ENCODE measurements at regions not wholly inside any gene's neighbourhood (a gene's known extent, or its start where the extent isn't known, plus 50 kb on each side); places are given as distances from the start of the nearest gene placed in this dataset.
"Not testable (repeated sequence)": the region's sequence is repeated elsewhere in the genome, so short reads cannot be mapped to it uniquely, and the experiment has no call there.

DNA sequence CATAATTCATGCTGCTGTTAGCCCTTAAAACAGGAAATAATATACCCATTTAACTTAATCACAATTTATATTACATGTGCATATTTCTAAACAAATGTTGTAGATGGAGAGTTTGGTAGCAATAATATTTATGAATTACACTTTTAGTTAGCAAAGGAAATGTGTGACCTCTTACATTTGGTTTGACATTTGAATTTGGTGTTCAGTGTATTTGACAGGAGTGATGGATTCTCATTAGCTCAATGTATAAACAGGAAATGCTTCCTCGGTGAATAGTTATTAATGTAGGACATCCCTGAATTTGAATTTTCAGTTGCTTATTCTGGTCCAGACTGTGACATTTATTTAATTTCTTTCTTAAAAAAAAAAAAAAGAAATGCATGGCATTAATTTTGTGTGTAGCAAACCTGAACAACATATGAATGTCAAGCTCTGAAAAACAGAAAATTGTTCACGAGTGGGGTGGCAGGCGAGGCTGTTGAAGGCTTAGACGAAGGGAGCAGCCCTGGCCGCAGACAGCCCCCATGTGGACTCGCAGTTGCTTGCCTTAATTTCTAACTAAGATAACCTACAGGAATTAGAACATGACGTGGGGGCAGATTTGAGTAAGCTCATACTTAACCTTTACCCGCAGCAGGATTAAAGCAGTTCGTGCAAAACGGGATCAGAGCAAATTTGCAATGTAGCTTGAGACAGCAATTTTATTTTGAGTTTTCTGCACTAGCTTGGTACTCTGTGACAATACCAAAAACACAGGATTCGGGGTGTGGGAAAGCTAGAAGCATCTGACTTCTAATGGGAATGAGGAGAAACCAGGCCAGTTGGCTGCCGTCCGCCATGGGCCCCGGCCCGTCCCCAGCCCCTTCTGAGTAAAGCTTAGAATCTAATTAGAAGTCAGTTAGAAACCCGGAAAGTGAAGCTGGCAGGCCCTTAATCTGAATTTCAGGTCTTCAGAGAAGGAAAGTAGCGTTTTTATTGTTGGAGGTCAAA lies 134.3 kb downstream of the MACROH2A1 start:
- Mint-ChIP-seq H3K4me1 (ENCODE audit: low read depth) (no peaks in the 10 kb centered on the region), H3K4me3 (no peak overlapping the region), H3K9me3 (peaks cover 4% of the 10 kb centered on the region), H3K36me3 (ENCODE audit: low read depth) (no peaks in the 10 kb centered on the region), H3K27ac (no peak overlapping the region), H3K27me3 (peaks cover 6% of the 10 kb centered on the region)
- DNase-seq (no peak), ATAC-seq (no peak)
- TF ChIP-seq, protein P1, sequence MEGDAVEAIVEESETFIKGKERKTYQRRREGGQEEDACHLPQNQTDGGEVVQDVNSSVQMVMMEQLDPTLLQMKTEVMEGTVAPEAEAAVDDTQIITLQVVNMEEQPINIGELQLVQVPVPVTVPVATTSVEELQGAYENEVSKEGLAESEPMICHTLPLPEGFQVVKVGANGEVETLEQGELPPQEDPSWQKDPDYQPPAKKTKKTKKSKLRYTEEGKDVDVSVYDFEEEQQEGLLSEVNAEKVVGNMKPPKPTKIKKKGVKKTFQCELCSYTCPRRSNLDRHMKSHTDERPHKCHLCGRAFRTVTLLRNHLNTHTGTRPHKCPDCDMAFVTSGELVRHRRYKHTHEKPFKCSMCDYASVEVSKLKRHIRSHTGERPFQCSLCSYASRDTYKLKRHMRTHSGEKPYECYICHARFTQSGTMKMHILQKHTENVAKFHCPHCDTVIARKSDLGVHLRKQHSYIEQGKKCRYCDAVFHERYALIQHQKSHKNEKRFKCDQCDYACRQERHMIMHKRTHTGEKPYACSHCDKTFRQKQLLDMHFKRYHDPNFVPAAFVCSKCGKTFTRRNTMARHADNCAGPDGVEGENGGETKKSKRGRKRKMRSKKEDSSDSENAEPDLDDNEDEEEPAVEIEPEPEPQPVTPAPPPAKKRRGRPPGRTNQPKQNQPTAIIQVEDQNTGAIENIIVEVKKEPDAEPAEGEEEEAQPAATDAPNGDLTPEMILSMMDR (IDR thresholded peaks at IDR 0.05) = no peak
- ChIA-PET CTCF (no interaction called here), POLR2A (no interaction called here)
- intact Hi-C loops (cut with micrococcal nuclease) = no loop called here

DNA sequence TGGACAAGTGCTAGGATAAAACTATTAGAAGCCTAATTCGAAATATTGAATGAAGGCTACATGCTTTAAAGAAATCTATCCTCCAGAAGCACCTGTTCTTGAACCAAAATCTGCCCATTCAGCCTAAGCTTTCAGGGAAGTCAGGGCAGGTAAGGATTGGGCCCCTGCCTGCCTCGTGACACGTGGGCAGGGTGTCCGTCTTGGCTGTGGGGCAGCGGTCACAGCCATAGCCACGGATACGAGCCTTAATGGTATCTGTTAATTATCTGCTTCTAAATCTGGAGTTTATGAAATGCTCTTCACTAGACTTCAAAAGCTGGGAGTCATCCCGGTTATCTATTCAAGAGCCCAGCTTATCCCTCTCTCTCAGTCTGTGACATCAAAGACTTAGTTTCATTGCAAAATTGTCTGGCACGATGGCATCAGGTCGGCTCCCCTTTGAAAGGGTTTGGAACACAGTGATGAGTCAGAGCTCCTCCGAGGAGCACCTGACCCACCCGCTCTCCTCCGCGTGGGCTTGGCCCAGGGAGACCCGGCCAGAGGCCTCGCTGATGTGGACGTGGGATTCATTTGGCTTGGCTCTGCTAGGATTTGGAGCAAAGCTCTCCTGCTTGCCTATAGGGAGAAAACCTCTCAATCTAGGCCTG lies 135.9 kb downstream of the MACROH2A1 start:
- H3K36me3 Mint-ChIP-seq (ENCODE audit: low read depth) = no peaks in the 10 kb centered on the region
- H3K27ac Mint-ChIP-seq = no peak overlapping the region
- no peaks in the 10 kb centered on the region for H3K4me1 Mint-ChIP-seq (ENCODE audit: low read depth)
- peaks cover 3% of the 10 kb centered on the region for H3K27me3 Mint-ChIP-seq
- ChIA-PET CTCF (interaction anchor here (1.0 kb wide), 1 partner anchor 72 kb away, joined by 3 read pairs; no protein-coding TSS in a partner anchor), POLR2A (no interaction called here)
- ATAC-seq = no peak
- intact Hi-C loops (cut with micrococcal nuclease) = no loop called here
- no peak overlapping the region for H3K4me3 Mint-ChIP-seq
- DNase-seq = no peak
- peaks cover 6% of the 10 kb centered on the region for H3K9me3 Mint-ChIP-seq
- TF ChIP-seq, protein P1 (IDR thresholded peaks at IDR 0.05) = no peak

DNA sequence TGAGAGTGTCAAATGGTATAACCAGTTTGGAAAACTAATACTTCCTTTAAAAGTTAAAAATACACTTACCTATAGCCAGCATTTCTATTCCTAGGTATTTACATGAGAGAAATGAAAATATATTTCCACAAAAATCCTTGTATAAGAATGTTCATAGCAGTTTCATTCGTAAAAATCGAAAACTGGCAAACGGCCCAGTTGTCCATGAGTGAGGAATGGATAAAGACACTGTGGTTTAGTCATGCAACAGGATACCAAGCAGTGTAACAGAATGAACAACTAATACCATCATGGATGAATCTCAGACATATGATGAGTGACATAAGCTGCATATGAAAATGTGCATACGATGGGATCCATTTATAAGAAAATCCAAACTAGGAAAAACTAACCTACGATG lies 136.7 kb downstream of the MACROH2A1 start:
- no peak for ATAC-seq
- intact Hi-C loops (cut with micrococcal nuclease) = no loop called here
- peaks cover 3% of the 10 kb centered on the region for H3K27me3 Mint-ChIP-seq

DNA sequence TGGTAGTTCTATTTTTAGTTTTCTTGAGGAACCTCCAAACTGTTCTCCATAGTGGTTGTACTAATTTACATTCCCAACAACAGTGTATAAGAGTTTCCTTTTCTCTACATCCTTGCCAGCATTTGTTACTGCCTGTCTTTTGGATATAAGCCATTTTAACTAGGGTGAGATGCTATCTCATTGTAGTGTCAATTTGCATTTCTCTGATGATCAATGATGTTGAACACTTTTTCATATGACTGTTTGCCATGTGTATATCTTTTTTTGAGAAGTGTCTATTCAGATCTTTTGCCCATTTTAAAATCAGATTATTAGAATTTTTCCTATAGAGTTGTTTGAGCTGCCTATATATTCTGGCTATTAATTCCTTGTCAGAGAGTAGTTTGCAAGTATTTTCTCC lies 138.9 kb downstream of the MACROH2A1 start:
- ATAC-seq; POLR2A ChIA-PET; H3K36me3 Mint-ChIP-seq (ENCODE audit: low read depth); H3K27ac Mint-ChIP-seq; H3K4me3 Mint-ChIP-seq; CTCF ChIA-PET; H3K9me3 Mint-ChIP-seq; H3K4me1 Mint-ChIP-seq (ENCODE audit: low read depth); intact Hi-C loops (cut with micrococcal nuclease); H3K27me3 Mint-ChIP-seq; DNase-seq: not testable (repeated sequence)

More for the DNA sequence above, 136.7 kb downstream of the MACROH2A1 start:
- Mint-ChIP-seq H3K4me1 (ENCODE audit: low read depth) (no peaks in the 10 kb centered on the region), H3K36me3 (ENCODE audit: low read depth) (no peaks in the 10 kb centered on the region), H3K27ac (no peak overlapping the region), H3K9me3 (peaks cover 6% of the 10 kb centered on the region), H3K4me3 (no peak overlapping the region)
- ChIA-PET CTCF (no interaction called here), POLR2A (no interaction called here)
- TF ChIP-seq, protein P1 (IDR thresholded peaks at IDR 0.05) = no peak
- DNase-seq = no peak

DNA sequence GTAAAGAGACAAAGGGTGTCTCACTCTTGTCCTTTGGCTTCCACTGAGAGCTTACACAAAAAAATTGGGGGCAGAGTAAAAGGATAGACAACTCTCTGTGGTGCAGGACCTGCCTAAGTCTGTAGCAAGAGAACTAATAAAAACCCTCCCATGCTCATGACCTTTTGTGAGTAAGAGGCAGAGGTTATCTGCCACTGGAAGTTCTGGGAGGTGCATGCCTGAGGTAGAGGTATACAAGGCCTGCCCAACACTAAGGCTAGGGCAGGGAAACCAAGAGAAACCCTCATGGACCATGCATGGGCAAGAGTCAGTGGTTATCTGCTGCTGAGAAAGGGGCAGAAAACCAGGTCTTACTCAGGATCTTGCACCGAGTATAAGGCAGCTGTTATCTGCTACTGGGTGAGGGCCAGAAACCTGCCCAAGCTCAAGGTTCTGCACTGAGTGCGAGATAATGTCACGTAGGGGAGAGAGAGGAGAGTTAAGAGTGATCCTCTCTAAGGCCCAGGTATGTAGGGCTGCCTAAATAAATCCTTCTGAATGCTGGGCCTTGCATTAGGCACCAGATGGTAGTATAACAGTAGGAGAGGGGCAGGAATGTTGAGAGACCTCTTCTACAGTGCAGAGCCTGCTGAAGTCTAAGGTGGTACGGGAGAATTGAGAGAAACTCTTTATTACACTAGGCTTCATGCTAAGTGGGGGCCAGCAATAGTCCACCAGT lies 143.4 kb downstream of the MACROH2A1 start:
- no peak overlapping the region for H3K4me3 Mint-ChIP-seq
- H3K4me1 Mint-ChIP-seq (ENCODE audit: low read depth) = no peaks in the 10 kb centered on the region
- H3K9me3 Mint-ChIP-seq = peaks cover 5% of the 10 kb centered on the region
- CTCF ChIA-PET = no interaction called here
- H3K27me3 Mint-ChIP-seq = peaks cover 2% of the 10 kb centered on the region
- intact Hi-C loops (cut with micrococcal nuclease) = no loop called here
- ATAC-seq (no peak), DNase-seq (no peak)
- H3K36me3 Mint-ChIP-seq (ENCODE audit: low read depth) = no peaks in the 10 kb centered on the region
- H3K27ac Mint-ChIP-seq = no peak overlapping the region
- POLR2A ChIA-PET = no interaction called here
- TF ChIP-seq, protein P1 (IDR thresholded peaks at IDR 0.05) = no peak
